Nucleus accumbens (tissue), 56 donors: ENCODE measurements at regions not wholly inside any gene's neighbourhood (a gene's known extent, or its start where the extent isn't known, plus 50 kb on each side); places are given as distances from the start of the nearest gene placed in this dataset.

Experiments used
- DNase-seq, 56 donors: peaks; one replicate each; lab custom pipeline; 2025; lab: John Stamatoyannopoulos, UW

- no peak for DNase-seq
Observed at GRCh38 chr2:104568247-104568646, 285.7 kb upstream of the POU3F3 start.

GRCh38 chr2:104570259-104570658, 283.7 kb upstream of the POU3F3 start:
- no peak for DNase-seq

- DNase-seq: no peak
Observed at GRCh38 chr2:104572834-104573233, 281.1 kb upstream of the POU3F3 start.

- DNase-seq: no peak
Observed at GRCh38 chr2:104574367-104574766, 279.5 kb upstream of the POU3F3 start.

- no peak for DNase-seq
Observed at GRCh38 chr2:104577143-104577542, 276.8 kb upstream of the POU3F3 start.

GRCh38 chr2:104582471-104582870, 271.4 kb upstream of the POU3F3 start:
- peak in 4 of 56 donors; percentile 1 to 28 (median 9) for DNase-seq

- DNase-seq: peak in 4 of 56 donors; percentile 3 to 35 (median 18)
Observed at GRCh38 chr2:104583811-104584210, 270.1 kb upstream of the POU3F3 start.

GRCh38 chr2:104584393-104584792, 269.5 kb upstream of the POU3F3 start:
- peak in 3 of 56 donors; percentile 1 to 5 (median 2) for DNase-seq

- no peak for DNase-seq
Observed at GRCh38 chr2:104595576-104595975, 258.3 kb upstream of the POU3F3 start.

- DNase-seq: no peak
Observed at GRCh38 chr2:104597942-104598341, 256.0 kb upstream of the POU3F3 start.

GRCh38 chr2:104598636-104599035, 255.3 kb upstream of the POU3F3 start:
- no peak for DNase-seq

GRCh38 chr2:104599787-104600510, 254.0 kb upstream of the POU3F3 start:
- no peak for DNase-seq

GRCh38 chr2:104606056-104606455, 247.9 kb upstream of the POU3F3 start:
- no peak for DNase-seq

GRCh38 chr2:104616856-104617255, 237.1 kb upstream of the POU3F3 start:
- DNase-seq: no peak

GRCh38 chr2:104620801-104621200, 233.1 kb upstream of the POU3F3 start:
- no peak for DNase-seq

GRCh38 chr2:104635608-104636007, 218.3 kb upstream of the POU3F3 start:
- DNase-seq: no peak

- DNase-seq: no peak
Observed at GRCh38 chr2:104638190-104638858, 215.6 kb upstream of the POU3F3 start.

GRCh38 chr2:104638859-104639202, 215.1 kb upstream of the POU3F3 start:
- DNase-seq: no peak

GRCh38 chr2:104641786-104642185, 212.1 kb upstream of the POU3F3 start:
- no peak for DNase-seq

- no peak for DNase-seq
Observed at GRCh38 chr2:104648376-104648775, 205.5 kb upstream of the POU3F3 start.

- no peak for DNase-seq
Observed at GRCh38 chr2:104649866-104650265, 204.0 kb upstream of the POU3F3 start.

- no peak for DNase-seq
Observed at GRCh38 chr2:104650405-104650996, 203.4 kb upstream of the POU3F3 start.
